K562 (cell line): ENCODE measurements at regions not wholly inside any gene's neighbourhood (a gene's known extent, or its start where the extent isn't known, plus 50 kb on each side); places are given as distances from the start of the nearest gene placed in this dataset.

Source experiments
- AFF4 ChIP-seq: sonication (generic); formaldehyde crosslinking; IDR thresholded peaks from 2 replicates; pipeline ENCODE4 v1.8.0; 2023; ENCODE audit warnings: mild to moderate bottlenecking, missing genetic modification reagents
- TF ChIP-seq, protein P1 (sequence below), 2 experiments: fragments of 450-650 bp in 1 of 2; sonication (generic) in 1 of 2; formaldehyde crosslinking in 1 of 2; IDR thresholded peaks; 2 replicates each; pipeline versions ENCODE4 v1.7.1 to v1.9.0; 2016 to 2022; ENCODE audit warnings: inconsistent platforms in 1 of 2, mild to moderate bottlenecking in 1 of 2, missing genetic modification reagents in 1 of 2

GRCh38 chr13:63110466-63110865 is 1694.8 kb upstream of the PCDH20 start (continued):
- TF ChIP-seq, protein P1, sequence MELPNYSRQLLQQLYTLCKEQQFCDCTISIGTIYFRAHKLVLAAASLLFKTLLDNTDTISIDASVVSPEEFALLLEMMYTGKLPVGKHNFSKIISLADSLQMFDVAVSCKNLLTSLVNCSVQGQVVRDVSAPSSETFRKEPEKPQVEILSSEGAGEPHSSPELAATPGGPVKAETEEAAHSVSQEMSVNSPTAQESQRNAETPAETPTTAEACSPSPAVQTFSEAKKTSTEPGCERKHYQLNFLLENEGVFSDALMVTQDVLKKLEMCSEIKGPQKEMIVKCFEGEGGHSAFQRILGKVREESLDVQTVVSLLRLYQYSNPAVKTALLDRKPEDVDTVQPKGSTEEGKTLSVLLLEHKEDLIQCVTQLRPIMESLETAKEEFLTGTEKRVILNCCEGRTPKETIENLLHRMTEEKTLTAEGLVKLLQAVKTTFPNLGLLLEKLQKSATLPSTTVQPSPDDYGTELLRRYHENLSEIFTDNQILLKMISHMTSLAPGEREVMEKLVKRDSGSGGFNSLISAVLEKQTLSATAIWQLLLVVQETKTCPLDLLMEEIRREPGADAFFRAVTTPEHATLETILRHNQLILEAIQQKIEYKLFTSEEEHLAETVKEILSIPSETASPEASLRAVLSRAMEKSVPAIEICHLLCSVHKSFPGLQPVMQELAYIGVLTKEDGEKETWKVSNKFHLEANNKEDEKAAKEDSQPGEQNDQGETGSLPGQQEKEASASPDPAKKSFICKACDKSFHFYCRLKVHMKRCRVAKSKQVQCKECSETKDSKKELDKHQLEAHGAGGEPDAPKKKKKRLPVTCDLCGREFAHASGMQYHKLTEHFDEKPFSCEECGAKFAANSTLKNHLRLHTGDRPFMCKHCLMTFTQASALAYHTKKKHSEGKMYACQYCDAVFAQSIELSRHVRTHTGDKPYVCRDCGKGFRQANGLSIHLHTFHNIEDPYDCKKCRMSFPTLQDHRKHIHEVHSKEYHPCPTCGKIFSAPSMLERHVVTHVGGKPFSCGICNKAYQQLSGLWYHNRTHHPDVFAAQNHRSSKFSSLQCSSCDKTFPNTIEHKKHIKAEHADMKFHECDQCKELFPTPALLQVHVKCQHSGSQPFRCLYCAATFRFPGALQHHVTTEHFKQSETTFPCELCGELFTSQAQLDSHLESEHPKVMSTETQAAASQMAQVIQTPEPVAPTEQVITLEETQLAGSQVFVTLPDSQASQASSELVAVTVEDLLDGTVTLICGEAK (IDR thresholded peaks at IDR 0.05): no peak
- TF ChIP-seq, protein P1 (CRISPR knock-in tag; IDR thresholded peaks at IDR 0.05): no peak
- TF ChIP-seq AFF4: no peak
